Common myeloid progenitor, CD34-positive (primary cell): ENCODE measurements at regions not wholly inside any gene's neighbourhood (a gene's known extent, or its start where the extent isn't known, plus 50 kb on each side); places are given as distances from the start of the nearest gene placed in this dataset.
"Not testable (repeated sequence)": the region's sequence is repeated elsewhere in the genome, so short reads cannot be mapped to it uniquely, and the experiment has no call there.

Experiments used
- CTCF ChIA-PET: fragments of 350-600 bp; sonication (Branson Sonifier 250); formaldehyde crosslinking; loops from one replicate; lab custom pipeline; 2021; ENCODE audit warnings: antibody characterized with exemption; lab: Charles Lee
- POLR2A ChIA-PET: fragments of 350-600 bp; sonication (Branson Sonifier 250); formaldehyde crosslinking; loops from one replicate; lab custom pipeline; 2021; ENCODE audit warnings: antibody characterized with exemption; lab: Charles Lee
- DNase-seq, 3 donors: peaks; one replicate each; pipeline versions ENCODE4 v3.0.0 to v3.0.0-alpha.2; 2013
- H3K27ac ChIP-seq, 2 experiments: 1 replicate in 1 of 2; 2 replicates in 1 of 2; pipeline ENCODE4 v1.7.0; 2013; ENCODE audit warnings: inconsistent platforms in 2 of 2, low read length in 2 of 2, mild to moderate bottlenecking in 2 of 2, low read depth in 1 of 2, moderate library complexity in 1 of 2; ENCODE audit not compliant: severe bottlenecking in 2 of 2, insufficient read depth in 1 of 2, poor library complexity in 1 of 2
- H3K27me3 ChIP-seq, 5 experiments: replicated peaks in 2 of 5; 1 replicate in 3 of 5; 2 replicates in 2 of 5; pipeline versions ENCODE4 v1.6.1 to v1.7.0; 2013; ENCODE audit warnings: low read length in 4 of 5, mild to moderate bottlenecking in 2 of 5, moderate library complexity in 2 of 5, inconsistent platforms in 1 of 5; ENCODE audit not compliant: insufficient read depth in 5 of 5, control insufficient read depth in 4 of 5
- H3K36me3 ChIP-seq, 4 experiments: 1 replicate in 2 of 4; 2 replicates in 2 of 4; pipeline versions ENCODE4 v1.6.1 to v1.7.0; 2013; ENCODE audit warnings: low read length in 3 of 4, control low read depth in 1 of 4, mild to moderate bottlenecking in 1 of 4; ENCODE audit not compliant: control insufficient read depth in 4 of 4, insufficient read depth in 4 of 4
- H3K4me1 ChIP-seq, 4 experiments: 1 replicate in 3 of 4; 2 replicates in 1 of 4; pipeline versions ENCODE4 v1.6.1 to v1.7.1; 2013; ENCODE audit warnings: low read length in 3 of 4, mild to moderate bottlenecking in 3 of 4, control low read depth in 1 of 4, inconsistent platforms in 1 of 4, moderate library complexity in 1 of 4; ENCODE audit not compliant: control insufficient read depth in 4 of 4, insufficient read depth in 4 of 4; ENCODE audit errors: control extremely low read depth in 1 of 4
- H3K4me3 ChIP-seq, 7 experiments: 1 replicate in 4 of 7; 2 replicates in 3 of 7; pipeline versions ENCODE4 v1.5.1 to v1.7.0; 2013; ENCODE audit warnings: mild to moderate bottlenecking in 7 of 7, low read length in 6 of 7, moderate library complexity in 6 of 7, inconsistent platforms in 2 of 7, low read depth in 2 of 7, control low read depth in 1 of 7; ENCODE audit not compliant: insufficient read depth in 4 of 7, control insufficient read depth in 1 of 7; ENCODE audit errors: extremely low read depth in 1 of 7
- H3K9me3 ChIP-seq, 5 experiments: 1 replicate in 4 of 5; 2 replicates in 1 of 5; pipeline versions ENCODE4 v1.6.1 to v1.7.1; 2013; ENCODE audit warnings: low read length in 4 of 5, mild to moderate bottlenecking in 2 of 5, inconsistent platforms in 1 of 5, low read depth in 1 of 5, moderate library complexity in 1 of 5; ENCODE audit not compliant: control insufficient read depth in 4 of 5, insufficient read depth in 2 of 5; ENCODE audit errors: control extremely low read depth in 1 of 5
- WGBS: methylation state at CpG from one replicate; pipeline ENCODE4 v1.1.5; 2013; ENCODE audit not compliant: insufficient coverage; 5-methylcytosine and 5-hydroxymethylcytosine counted together

- ChIA-PET CTCF (no interaction called here), POLR2A (no interaction called here)
- Histone ChIP-seq H3K36me3 (no peaks in the 10 kb centered on the region), H3K27me3 (no peaks in the 10 kb centered on the region), H3K9me3 (no peaks in the 10 kb centered on the region), H3K27ac (no peak overlapping the region), H3K4me1 (no peaks in the 10 kb centered on the region), H3K4me3 (no peak overlapping the region)
- no peak for DNase-seq
These were observed 358.3 kb downstream of the MAGEB5 start for GRCh38 chrX:26574234-26574633.

DNA sequence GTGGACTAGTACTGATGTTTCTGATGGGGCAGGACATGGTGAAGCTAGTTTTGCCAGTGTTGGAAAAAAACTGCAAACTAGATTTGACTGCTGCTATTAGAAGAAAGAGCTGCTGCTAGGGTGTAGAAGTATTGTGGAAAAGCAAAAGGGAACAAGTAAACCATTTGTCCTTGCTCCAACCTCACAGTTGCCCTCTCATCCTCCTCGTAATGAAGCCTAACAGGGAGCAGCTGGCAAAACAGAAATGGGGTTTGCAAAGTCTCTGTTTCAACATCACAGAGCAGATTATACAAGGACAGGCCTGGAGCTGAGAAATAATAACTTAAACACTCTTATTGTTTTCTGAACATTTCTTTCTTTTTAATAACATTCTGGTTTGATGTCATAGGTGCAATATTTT lies 346.2 kb downstream of the MAGEB5 start:
- no peak overlapping the region for H3K27ac ChIP-seq
- DNase-seq = no peak
- 86% methylated on average over 1 of the region's 1 CpG for WGBS
- H3K4me3 ChIP-seq = no peak overlapping the region
- H3K27me3 ChIP-seq = no peaks in the 10 kb centered on the region
- ChIA-PET CTCF (no interaction called here), POLR2A (no interaction called here)
- no peaks in the 10 kb centered on the region for H3K9me3 ChIP-seq
- no peaks in the 10 kb centered on the region for H3K4me1 ChIP-seq
- no peaks in the 10 kb centered on the region for H3K36me3 ChIP-seq

DNA sequence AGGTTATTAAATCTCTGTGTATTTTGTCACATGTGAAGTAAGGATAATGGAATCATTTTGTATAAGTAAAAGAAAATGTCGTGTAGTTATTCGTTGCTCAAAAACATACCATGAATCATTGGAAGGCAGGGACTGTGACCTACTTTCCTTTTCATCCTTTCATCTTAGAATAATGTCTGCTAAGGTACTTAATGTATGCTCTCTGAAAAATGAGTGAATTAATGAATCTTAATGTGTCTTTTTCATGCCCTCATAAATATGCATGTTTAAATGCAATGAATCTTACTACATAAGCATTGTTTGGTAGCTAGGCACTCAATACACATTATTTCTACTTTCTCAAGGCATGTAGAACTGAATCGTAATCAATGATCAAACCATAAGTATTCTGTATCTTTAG lies 343.9 kb downstream of the MAGEB5 start:
- no peaks in the 10 kb centered on the region for H3K27me3 ChIP-seq
- CTCF ChIA-PET = no interaction called here
- no peaks in the 10 kb centered on the region for H3K9me3 ChIP-seq
- no CpG with 5 or more reads among the region's 3 CpGs for WGBS
- no peak overlapping the region for H3K4me3 ChIP-seq
- H3K36me3 ChIP-seq = no peaks in the 10 kb centered on the region
- no peaks in the 10 kb centered on the region for H3K4me1 ChIP-seq
- DNase-seq = no peak
- POLR2A ChIA-PET = no interaction called here
- H3K27ac ChIP-seq = no peak overlapping the region

- 83% methylated on average over 27 of the region's 29 CpGs for WGBS
- ChIA-PET CTCF (no interaction called here), POLR2A (no interaction called here)
- no peak overlapping the region for H3K4me3 ChIP-seq
- no peaks in the 10 kb centered on the region for H3K4me1 ChIP-seq
- H3K27ac ChIP-seq = no peak overlapping the region
- no peaks in the 10 kb centered on the region for H3K27me3 ChIP-seq
- DNase-seq = no peak
- H3K9me3 ChIP-seq = no peaks in the 10 kb centered on the region
- no peaks in the 10 kb centered on the region for H3K36me3 ChIP-seq
These were observed 342.9 kb downstream of the MAGEB5 start for GRCh38 chrX:26558719-26559386.

GRCh38 chrX:26557691-26558321 lies 341.8 kb downstream of the MAGEB5 start:
- DNase-seq = no peak
- H3K27me3 ChIP-seq = no peaks in the 10 kb centered on the region
- 92% methylated on average over 34 of the region's 35 CpGs for WGBS

GRCh38 chrX:26525768-26526167 lies 309.8 kb downstream of the MAGEB5 start:
- H3K4me3 ChIP-seq, POLR2A ChIA-PET, H3K36me3 ChIP-seq, H3K4me1 ChIP-seq, H3K9me3 ChIP-seq, DNase-seq, CTCF ChIA-PET, H3K27ac ChIP-seq, H3K27me3 ChIP-seq: not testable (repeated sequence)
- WGBS = 30% methylated on average over 7 of the region's 8 CpGs

More at GRCh38 chrX:26557691-26558321, 341.8 kb downstream of the MAGEB5 start:
- no peak overlapping the region for H3K4me3 ChIP-seq
- no peak overlapping the region for H3K27ac ChIP-seq
- H3K36me3 ChIP-seq = no peaks in the 10 kb centered on the region
- no peaks in the 10 kb centered on the region for H3K9me3 ChIP-seq
- ChIA-PET POLR2A (no interaction called here), CTCF (no interaction called here)
- H3K4me1 ChIP-seq = no peaks in the 10 kb centered on the region

DNA sequence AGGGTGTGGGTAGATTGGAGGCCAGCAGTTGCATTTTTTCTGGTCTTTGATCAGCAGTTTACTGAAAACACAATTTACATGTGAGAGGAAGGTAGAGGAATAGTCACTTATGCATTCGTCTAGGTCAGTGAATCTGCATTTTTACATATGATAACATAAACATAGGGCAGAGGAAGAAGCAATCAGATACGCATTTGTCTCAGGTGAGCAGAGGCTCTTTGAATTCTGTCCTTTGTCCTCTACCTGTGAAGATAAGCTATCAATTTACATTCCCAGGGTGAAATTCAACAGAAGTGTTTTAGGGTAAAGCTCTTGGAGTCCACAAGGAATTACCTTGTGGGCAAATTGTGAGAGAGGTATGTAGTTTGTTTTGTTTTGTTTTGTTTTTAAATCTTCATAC lies 306.5 kb downstream of the MAGEB5 start:
- POLR2A ChIA-PET = no interaction called here
- Histone ChIP-seq H3K4me3 (no peak overlapping the region), H3K9me3 (no peaks in the 10 kb centered on the region), H3K27me3 (no peaks in the 10 kb centered on the region), H3K27ac (no peak overlapping the region), H3K36me3 (no peaks in the 10 kb centered on the region), H3K4me1 (no peaks in the 10 kb centered on the region)
- DNase-seq = no peak
- CTCF ChIA-PET = no interaction called here
- WGBS = no CpG with 5 or more reads among the region's 2 CpGs
